CD4-positive, alpha-beta T cell (primary cell): ENCODE measurements at regions not wholly inside any gene's neighbourhood (a gene's known extent, or its start where the extent isn't known, plus 50 kb on each side); places are given as distances from the start of the nearest gene placed in this dataset.

Source experiments
- ATAC-seq: fragments of 200-7000 bp; cut with Tn5 transposase; one replicate; pipeline ENCODE4 v1.10.0; 2022; ENCODE audit warnings: mild to moderate bottlenecking; ENCODE audit not compliant: poor library complexity
- CTCF ChIA-PET: fragments of 350-600 bp; sonication (Branson Sonifier 250); formaldehyde crosslinking; loops from one replicate; lab custom pipeline; 2021; ENCODE audit warnings: antibody characterized with exemption, inconsistent platforms; lab: Charles Lee
- POLR2A ChIA-PET: fragments of 350-600 bp; sonication (Branson Sonifier 250); formaldehyde crosslinking; loops from one replicate; lab custom pipeline; 2021; ENCODE audit warnings: antibody characterized with exemption, inconsistent platforms; lab: Charles Lee
- DNase-seq, 14 experiments: peaks; one replicate each; pipeline ENCODE4 v3.0.0-alpha.2; 2013 to 2020; ENCODE audit warnings: mixed read lengths in 2 of 14
- H3K27ac ChIP-seq, 2 donors: one replicate each; pipeline versions ENCODE4 v1.5.1 to v1.7.0; 2013; ENCODE audit warnings: low read length in 2 of 2, low read depth in 1 of 2, mild to moderate bottlenecking in 1 of 2
- H3K27me3 ChIP-seq, 2 experiments: 1 replicate in 1 of 2; 2 replicates in 1 of 2; pipeline versions ENCODE4 v1.6.1 to v1.7.0; 2013; ENCODE audit warnings: low read length in 2 of 2, control low read depth in 1 of 2, mild to moderate bottlenecking in 1 of 2, moderate library complexity in 1 of 2; ENCODE audit not compliant: insufficient read depth in 2 of 2, control insufficient read depth in 1 of 2
- H3K36me3 ChIP-seq: one replicate; pipeline ENCODE4 v1.6.1; 2013; ENCODE audit warnings: low read length, control low read depth; ENCODE audit not compliant: insufficient read depth
- H3K4me1 ChIP-seq: one replicate; pipeline ENCODE4 v1.6.1; 2013; ENCODE audit warnings: low read length, control low read depth; ENCODE audit not compliant: insufficient read depth
- H3K4me3 ChIP-seq: one replicate; pipeline ENCODE4 v1.5.1; 2013; ENCODE audit warnings: mild to moderate bottlenecking, low read length, moderate library complexity
- H3K9me3 ChIP-seq, 2 experiments: 1 replicate in 1 of 2; 2 replicates in 1 of 2; pipeline versions ENCODE4 v1.6.1 to v1.7.0; 2013; ENCODE audit warnings: low read length in 2 of 2, mild to moderate bottlenecking in 2 of 2, control low read depth in 1 of 2, moderate library complexity in 1 of 2; ENCODE audit not compliant: control insufficient read depth in 1 of 2, insufficient read depth in 1 of 2
- H3K27ac Mint-ChIP-seq: one replicate; pipeline ENCODE4 v1.8.0; 2020; ENCODE audit warnings: mixed read lengths
- H3K27me3 Mint-ChIP-seq: one replicate; pipeline ENCODE4 v1.8.0; 2021; ENCODE audit warnings: mixed read lengths
- H3K36me3 Mint-ChIP-seq: one replicate; pipeline ENCODE4 v1.8.0; 2021; ENCODE audit warnings: low read depth, mixed read lengths
- H3K4me1 Mint-ChIP-seq: one replicate; pipeline ENCODE4 v1.8.0; 2021; ENCODE audit warnings: low read depth, mixed read lengths
- H3K4me3 Mint-ChIP-seq: one replicate; pipeline ENCODE4 v1.8.0; 2020; ENCODE audit warnings: mild to moderate bottlenecking, mixed read lengths
- H3K9me3 Mint-ChIP-seq: one replicate; pipeline ENCODE4 v1.8.0; 2020; ENCODE audit warnings: mixed read lengths
- intact Hi-C, 2 experiments: fragments of 100-400 bp; cut with DNase I in 1 of 2; cut with micrococcal nuclease in 1 of 2; formaldehyde crosslinking; loops; one replicate each; pipeline versions ENCODE4 v1.15.1 to v1.9.0; 2023 to 2025; cut with DNase I, micrococcal nuclease
- TF ChIP-seq, protein P1 (sequence below): fragments of 200-600 bp; IDR thresholded peaks from one replicate; pipeline ENCODE4 v1.8.0; 2022; ENCODE audit warnings: antibody characterized with exemption, mild to moderate bottlenecking

DNA sequence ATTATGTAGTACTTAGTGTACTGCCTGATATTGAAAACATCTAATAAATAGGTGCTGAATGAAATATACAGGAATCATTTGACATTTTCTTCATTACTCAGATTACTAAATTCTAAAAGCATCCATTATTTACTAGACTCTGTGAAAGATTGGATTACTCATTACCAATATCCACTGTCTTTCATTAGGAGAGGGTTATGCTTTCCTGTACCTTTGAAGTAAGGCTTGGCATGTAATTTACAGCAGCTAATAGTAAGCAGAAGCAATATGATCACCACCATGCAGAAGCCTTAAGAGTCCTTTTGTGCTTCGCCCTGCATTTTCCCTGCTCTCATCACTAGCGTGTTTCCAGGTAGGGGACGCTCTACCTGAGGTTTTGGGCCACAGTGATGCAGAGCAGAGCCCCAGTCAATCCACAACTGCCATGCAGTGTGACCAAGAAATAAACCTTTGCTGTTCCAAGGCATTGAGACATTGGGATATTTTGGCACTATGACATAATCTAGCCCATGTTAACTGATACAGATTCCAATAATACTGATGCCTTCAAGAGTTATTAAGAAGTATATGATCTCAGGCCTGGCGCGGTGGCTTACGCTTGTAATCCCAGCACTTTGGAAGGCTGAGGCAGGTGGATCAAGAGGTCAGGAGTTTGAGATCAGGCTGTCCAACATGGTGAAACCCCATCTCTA is 502.8 kb upstream of the MARCKS start:
- no peak for ATAC-seq
- Mint-ChIP-seq H3K4me1 (no peaks in the 10 kb centered on the region), H3K27me3 (no peaks in the 10 kb centered on the region), H3K27ac (no peak overlapping the region), H3K4me3 (no peak overlapping the region), H3K36me3 (no peaks in the 10 kb centered on the region), H3K9me3 (no peaks in the 10 kb centered on the region)
- Histone ChIP-seq H3K27ac (no peak overlapping the region), H3K9me3 (no peaks in the 10 kb centered on the region), H3K4me3 (no peak overlapping the region), H3K27me3 (no peaks in the 10 kb centered on the region), H3K4me1 (no peaks in the 10 kb centered on the region), H3K36me3 (no peaks in the 10 kb centered on the region)
- CTCF ChIA-PET = no interaction called here
- no peak for DNase-seq
- TF ChIP-seq, protein P1, sequence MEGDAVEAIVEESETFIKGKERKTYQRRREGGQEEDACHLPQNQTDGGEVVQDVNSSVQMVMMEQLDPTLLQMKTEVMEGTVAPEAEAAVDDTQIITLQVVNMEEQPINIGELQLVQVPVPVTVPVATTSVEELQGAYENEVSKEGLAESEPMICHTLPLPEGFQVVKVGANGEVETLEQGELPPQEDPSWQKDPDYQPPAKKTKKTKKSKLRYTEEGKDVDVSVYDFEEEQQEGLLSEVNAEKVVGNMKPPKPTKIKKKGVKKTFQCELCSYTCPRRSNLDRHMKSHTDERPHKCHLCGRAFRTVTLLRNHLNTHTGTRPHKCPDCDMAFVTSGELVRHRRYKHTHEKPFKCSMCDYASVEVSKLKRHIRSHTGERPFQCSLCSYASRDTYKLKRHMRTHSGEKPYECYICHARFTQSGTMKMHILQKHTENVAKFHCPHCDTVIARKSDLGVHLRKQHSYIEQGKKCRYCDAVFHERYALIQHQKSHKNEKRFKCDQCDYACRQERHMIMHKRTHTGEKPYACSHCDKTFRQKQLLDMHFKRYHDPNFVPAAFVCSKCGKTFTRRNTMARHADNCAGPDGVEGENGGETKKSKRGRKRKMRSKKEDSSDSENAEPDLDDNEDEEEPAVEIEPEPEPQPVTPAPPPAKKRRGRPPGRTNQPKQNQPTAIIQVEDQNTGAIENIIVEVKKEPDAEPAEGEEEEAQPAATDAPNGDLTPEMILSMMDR = no peak
- POLR2A ChIA-PET = no interaction called here
- intact Hi-C loops = no loop called here

DNA sequence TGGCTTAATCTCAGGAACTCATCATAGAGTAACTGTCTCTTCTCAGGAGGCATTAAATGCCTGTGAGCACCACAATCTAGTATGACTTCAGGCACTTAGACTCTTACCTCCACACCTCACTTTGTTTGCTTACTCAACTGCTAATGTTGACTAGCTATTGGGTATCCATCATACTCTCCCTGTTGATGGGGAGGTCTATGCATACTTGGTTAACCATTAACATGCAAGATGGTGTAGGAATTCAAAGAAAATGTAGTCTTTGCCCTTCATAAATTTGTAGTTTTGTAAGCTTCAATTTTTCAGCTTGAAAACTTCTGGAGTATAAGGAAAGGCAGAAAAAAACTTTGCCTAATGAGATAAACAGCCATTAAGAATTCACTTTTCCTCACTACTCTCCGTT is 501.0 kb upstream of the MARCKS start:
- no peaks in the 10 kb centered on the region for H3K4me1 ChIP-seq
- H3K27ac ChIP-seq = no peak overlapping the region
- Mint-ChIP-seq H3K27ac (no peak overlapping the region), H3K36me3 (no peaks in the 10 kb centered on the region), H3K9me3 (no peaks in the 10 kb centered on the region), H3K4me1 (no peaks in the 10 kb centered on the region), H3K27me3 (no peaks in the 10 kb centered on the region), H3K4me3 (no peak overlapping the region)
- intact Hi-C loops = no loop called here
- H3K36me3 ChIP-seq = no peaks in the 10 kb centered on the region
- CTCF ChIA-PET = no interaction called here
- H3K27me3 ChIP-seq = no peaks in the 10 kb centered on the region
- no peak overlapping the region for H3K4me3 ChIP-seq
- no peaks in the 10 kb centered on the region for H3K9me3 ChIP-seq
- DNase-seq (no peak), ATAC-seq (no peak)
- POLR2A ChIA-PET = no interaction called here
- TF ChIP-seq, protein P1 = no peak

DNA sequence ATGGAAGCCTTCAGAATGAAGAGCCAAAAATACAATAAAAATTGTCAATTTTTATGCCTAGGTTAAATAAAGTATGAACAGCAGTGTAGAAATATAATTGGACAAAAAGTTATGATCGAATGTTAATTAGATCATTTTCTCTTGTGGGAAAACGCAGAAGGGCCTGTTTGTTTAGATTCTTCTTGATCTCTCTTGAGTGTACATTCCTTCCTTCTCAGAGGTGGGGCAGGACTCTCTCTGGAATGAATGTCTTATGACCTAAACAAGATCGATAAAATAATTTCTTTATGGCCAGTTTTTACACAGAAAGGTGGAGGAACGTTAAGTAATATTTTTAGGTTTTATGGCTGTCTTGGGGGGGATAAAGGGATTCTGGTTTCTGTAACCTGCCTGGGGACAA is 500.1 kb upstream of the MARCKS start:
- ChIA-PET POLR2A (no interaction called here), CTCF (no interaction called here)
- H3K4me1 Mint-ChIP-seq = no peaks in the 10 kb centered on the region
- no peak for DNase-seq
- TF ChIP-seq, protein P1 = no peak
- no peaks in the 10 kb centered on the region for H3K27me3 Mint-ChIP-seq
- no peaks in the 10 kb centered on the region for H3K4me1 ChIP-seq
- H3K36me3 ChIP-seq = no peaks in the 10 kb centered on the region
- no peaks in the 10 kb centered on the region for H3K36me3 Mint-ChIP-seq
- intact Hi-C loops = no loop called here
- no peak overlapping the region for H3K4me3 ChIP-seq
- no peaks in the 10 kb centered on the region for H3K9me3 Mint-ChIP-seq
- no peak for ATAC-seq
- H3K9me3 ChIP-seq = no peaks in the 10 kb centered on the region
- H3K27me3 ChIP-seq = no peaks in the 10 kb centered on the region
- H3K27ac Mint-ChIP-seq = no peak overlapping the region
- H3K4me3 Mint-ChIP-seq = no peak overlapping the region
- no peak overlapping the region for H3K27ac ChIP-seq
